ENCODE measurements at regions not wholly inside any gene's neighbourhood (a gene's known extent, or its start where the extent isn't known, plus 50 kb on each side); places are given as distances from the start of the nearest gene placed in this dataset.

DNA sequence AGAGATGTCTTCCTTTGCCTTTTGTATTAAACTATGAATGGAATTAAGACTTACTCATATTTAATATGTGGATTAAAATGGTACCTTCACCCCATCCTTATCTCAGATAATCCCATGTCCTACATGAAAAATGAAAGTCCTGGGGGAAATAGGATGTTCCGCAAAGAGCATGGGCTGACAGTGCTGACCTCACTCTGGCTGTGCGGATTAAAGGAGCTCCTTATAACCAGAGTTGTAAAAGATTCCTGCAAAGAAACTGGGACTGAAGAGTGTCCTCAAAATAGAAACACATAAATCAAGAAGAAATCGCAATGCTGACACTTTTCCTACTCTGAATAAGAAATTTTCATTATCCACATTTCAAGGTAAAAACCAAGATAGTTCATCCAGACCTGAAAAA lies 384.5 kb downstream of the LIG4 start:
- no peak overlapping the region for H3K56ac ChIP-seq (ENCODE audit: insufficient read length, low read depth, low read length)
- H3K18ac ChIP-seq (ENCODE audit: insufficient read length, low read depth, low read length), result no peak overlapping the region
- H4K8ac ChIP-seq (replicated peaks; ENCODE audit: insufficient read length, low read depth, low read length), result no peak overlapping the region
- Mint-ChIP-seq H3K4me1 (peaks cover 16 to 17% of the 10 kb centered on the region in 2 experiments), H3K36me3 (ENCODE audit: insufficient read depth in 1 of 3, low read depth in 3 of 3) (no peaks in the 10 kb centered on the region), H3K9me3 (no peaks in the 10 kb centered on the region), H3K27me3 (ENCODE audit: low read depth) (no peaks in the 10 kb centered on the region), H3K27ac (no peak overlapping the region), H3K4me3 (no peak overlapping the region)
- TF ChIP-seq, protein P1, sequence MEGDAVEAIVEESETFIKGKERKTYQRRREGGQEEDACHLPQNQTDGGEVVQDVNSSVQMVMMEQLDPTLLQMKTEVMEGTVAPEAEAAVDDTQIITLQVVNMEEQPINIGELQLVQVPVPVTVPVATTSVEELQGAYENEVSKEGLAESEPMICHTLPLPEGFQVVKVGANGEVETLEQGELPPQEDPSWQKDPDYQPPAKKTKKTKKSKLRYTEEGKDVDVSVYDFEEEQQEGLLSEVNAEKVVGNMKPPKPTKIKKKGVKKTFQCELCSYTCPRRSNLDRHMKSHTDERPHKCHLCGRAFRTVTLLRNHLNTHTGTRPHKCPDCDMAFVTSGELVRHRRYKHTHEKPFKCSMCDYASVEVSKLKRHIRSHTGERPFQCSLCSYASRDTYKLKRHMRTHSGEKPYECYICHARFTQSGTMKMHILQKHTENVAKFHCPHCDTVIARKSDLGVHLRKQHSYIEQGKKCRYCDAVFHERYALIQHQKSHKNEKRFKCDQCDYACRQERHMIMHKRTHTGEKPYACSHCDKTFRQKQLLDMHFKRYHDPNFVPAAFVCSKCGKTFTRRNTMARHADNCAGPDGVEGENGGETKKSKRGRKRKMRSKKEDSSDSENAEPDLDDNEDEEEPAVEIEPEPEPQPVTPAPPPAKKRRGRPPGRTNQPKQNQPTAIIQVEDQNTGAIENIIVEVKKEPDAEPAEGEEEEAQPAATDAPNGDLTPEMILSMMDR (conservative IDR thresholded peaks at IDR 0.05), result no peak
- no peaks in the 10 kb centered on the region for H4K20me1 ChIP-seq (ENCODE audit: control insufficient read depth, insufficient read depth, insufficient read length)
- H3K23ac ChIP-seq (ENCODE audit: insufficient read length, low read depth, low read length), result no peak overlapping the region
- H2BK20ac ChIP-seq (ENCODE audit: low read depth, low read length, poor library complexity, severe bottlenecking), result no peak overlapping the region
- H4K91ac ChIP-seq (ENCODE audit: insufficient read length, low read depth, low read length), result no peak overlapping the region
- H3T11ph ChIP-seq (ENCODE audit: low read length), result no peak overlapping the region
- no peak overlapping the region for H2AK5ac ChIP-seq (ENCODE audit: insufficient read length, low read length)
- no peak overlapping the region for H3K27ac ChIP-seq (ENCODE audit: insufficient read length, low read depth, low read length)
- H3K4me1 ChIP-seq (ENCODE audit: insufficient read depth, low read length), result peaks cover 2% of the 10 kb centered on the region; the same call in 1 of the 2 replicates
- no peaks in the 10 kb centered on the region for H3K79me1 ChIP-seq (ENCODE audit: insufficient read depth, low read depth, low read length, poor library complexity, severe bottlenecking)
- no peaks in the 10 kb centered on the region for H3K79me2 ChIP-seq (ENCODE audit: insufficient read depth, low read length)
- no peak overlapping the region for H3K4ac ChIP-seq (ENCODE audit: low read depth, low read length)
- H3K9ac ChIP-seq (ENCODE audit: extremely low read depth, insufficient read length, low read length), result no peak overlapping the region
- H3K23me2 ChIP-seq (ENCODE audit: insufficient read length, low read depth, low read length, poor library complexity, severe bottlenecking), result no peaks in the 10 kb centered on the region
- H2AFZ ChIP-seq (ENCODE audit: low read length), result no peak overlapping the region
- WGBS (ENCODE audit: extremely low coverage, insufficient read length, low lambda C conversion rate), result no CpG with 5 or more reads among the region's 3 CpGs
- no peaks in the 10 kb centered on the region for H3K9me3 ChIP-seq (ENCODE audit: control insufficient read depth, low read depth, low read length)
- no peaks in the 10 kb centered on the region for H3K27me3 ChIP-seq (ENCODE audit: insufficient read depth, low read length)
- no peak overlapping the region for H2BK12ac ChIP-seq (ENCODE audit: insufficient read length, low read depth, low read length)
- H3K14ac ChIP-seq (ENCODE audit: insufficient read depth, low read length), result no peak overlapping the region
- H2BK15ac ChIP-seq (ENCODE audit: low read depth, low read length), result no peak overlapping the region
- no peak overlapping the region for H3K4me2 ChIP-seq (ENCODE audit: insufficient read depth, insufficient read length, low read length)
- H2BK5ac ChIP-seq (ENCODE audit: insufficient read length, low read length), result no peak overlapping the region
- H4K5ac ChIP-seq (ENCODE audit: insufficient read length, low read depth, low read length), result no peak overlapping the region
- no peak overlapping the region for H2BK120ac ChIP-seq (ENCODE audit: low read depth, low read length, poor library complexity, severe bottlenecking)
- DNase-seq, result no peak

All from H9 (cell line).